Peyer's patch (tissue), 4 donors: ENCODE measurements at regions not wholly inside any gene's neighbourhood (a gene's known extent, or its start where the extent isn't known, plus 50 kb on each side); places are given as distances from the start of the nearest gene placed in this dataset.

Source experiments
- POLR2A ChIP-seq, 2 donors: fragments of 450-650 bp; IDR thresholded peaks; one replicate each; pipeline ENCODE4 v1.5.1; 2017; ENCODE audit warnings: antibody characterized with exemption in 2 of 2, mild to moderate bottlenecking in 2 of 2, moderate library complexity in 2 of 2
- TF ChIP-seq, protein P1 (sequence below), 6 experiments: fragments of 450-650 bp in 4 of 6; fragments of 200-600 bp in 2 of 6; sonication (generic) in 1 of 6; IDR thresholded peaks; one replicate each; pipeline ENCODE4 v1.5.1; 2017 to 2019; ENCODE audit warnings: antibody characterized with exemption in 6 of 6, mild to moderate bottlenecking in 3 of 6, moderate library complexity in 1 of 6

DNA sequence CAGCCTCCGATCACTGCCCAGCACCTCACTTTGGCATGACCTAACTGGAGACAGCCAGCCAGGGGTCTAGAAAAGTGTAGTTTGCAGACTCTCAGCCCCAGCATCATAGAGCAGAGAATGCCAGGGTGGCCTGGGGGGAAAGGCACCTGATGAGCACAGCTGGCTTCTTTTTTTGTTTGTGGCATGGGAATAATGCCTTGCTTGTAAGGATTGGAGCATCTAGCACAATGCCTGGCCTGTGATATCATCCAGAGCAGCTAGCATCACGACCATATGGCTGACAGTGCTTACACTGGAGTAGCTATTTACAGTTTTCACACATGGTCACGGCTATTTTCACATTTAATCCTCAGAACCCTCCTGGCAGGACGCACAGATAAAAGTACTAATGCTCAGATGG lies 594.8 kb upstream of the B3GAT1 start:
- TF ChIP-seq POLR2A (IDR thresholded peaks at IDR 0.05): no peak
- TF ChIP-seq, protein P1, sequence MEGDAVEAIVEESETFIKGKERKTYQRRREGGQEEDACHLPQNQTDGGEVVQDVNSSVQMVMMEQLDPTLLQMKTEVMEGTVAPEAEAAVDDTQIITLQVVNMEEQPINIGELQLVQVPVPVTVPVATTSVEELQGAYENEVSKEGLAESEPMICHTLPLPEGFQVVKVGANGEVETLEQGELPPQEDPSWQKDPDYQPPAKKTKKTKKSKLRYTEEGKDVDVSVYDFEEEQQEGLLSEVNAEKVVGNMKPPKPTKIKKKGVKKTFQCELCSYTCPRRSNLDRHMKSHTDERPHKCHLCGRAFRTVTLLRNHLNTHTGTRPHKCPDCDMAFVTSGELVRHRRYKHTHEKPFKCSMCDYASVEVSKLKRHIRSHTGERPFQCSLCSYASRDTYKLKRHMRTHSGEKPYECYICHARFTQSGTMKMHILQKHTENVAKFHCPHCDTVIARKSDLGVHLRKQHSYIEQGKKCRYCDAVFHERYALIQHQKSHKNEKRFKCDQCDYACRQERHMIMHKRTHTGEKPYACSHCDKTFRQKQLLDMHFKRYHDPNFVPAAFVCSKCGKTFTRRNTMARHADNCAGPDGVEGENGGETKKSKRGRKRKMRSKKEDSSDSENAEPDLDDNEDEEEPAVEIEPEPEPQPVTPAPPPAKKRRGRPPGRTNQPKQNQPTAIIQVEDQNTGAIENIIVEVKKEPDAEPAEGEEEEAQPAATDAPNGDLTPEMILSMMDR (IDR thresholded peaks at IDR 0.05): no peak
